Dedifferentiated amniotic fluid mesenchymal stem cell (primary cell): ENCODE measurements at regions not wholly inside any gene's neighbourhood (a gene's known extent, or its start where the extent isn't known, plus 50 kb on each side); places are given as distances from the start of the nearest gene placed in this dataset.

Experiments
- DNase-seq: peaks from one replicate; pipeline ENCODE4 v3.0.0-alpha.2; 2016; ENCODE audit errors: extremely low spot score

DNA sequence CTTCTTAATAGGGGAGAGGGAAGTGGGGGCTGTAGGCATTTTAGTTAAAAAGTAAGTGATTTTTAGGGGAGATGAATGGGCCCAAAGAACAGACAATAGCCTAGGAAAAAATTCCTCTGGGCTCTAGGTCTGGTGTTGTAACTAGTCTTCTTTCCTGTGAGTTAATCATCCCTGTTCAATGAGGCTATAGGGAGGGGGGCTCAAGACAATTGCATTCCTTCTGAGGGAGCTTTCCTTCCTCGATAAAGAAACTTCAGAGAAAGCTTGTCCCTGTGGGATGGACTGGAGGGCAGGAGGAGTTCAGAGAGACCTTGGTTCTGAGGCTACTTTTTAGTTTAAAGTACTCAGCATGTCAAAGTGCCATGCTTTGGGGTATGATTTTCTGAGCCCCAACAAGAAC, 127.2 kb downstream of the BBS10 start:
- DNase-seq = no peak

DNA sequence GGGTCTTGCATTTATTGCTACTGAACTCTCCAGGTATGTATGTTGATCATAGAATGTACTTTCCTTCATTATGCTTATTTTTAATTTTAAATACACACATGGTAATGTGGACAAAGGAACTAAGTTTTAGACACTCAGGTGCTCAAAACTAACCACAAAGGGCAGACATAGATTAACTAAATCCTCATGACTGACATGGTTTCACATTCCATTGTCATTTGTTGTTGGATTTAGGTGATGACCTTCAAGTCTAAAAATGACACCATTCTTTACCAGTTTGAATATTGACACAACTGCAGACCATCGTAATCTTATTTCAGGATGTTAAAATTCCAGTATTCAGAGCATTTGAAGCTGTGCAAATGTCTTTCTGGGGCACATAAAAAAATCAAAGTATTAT, 128.4 kb downstream of the BBS10 start:
- no peak for DNase-seq

DNA sequence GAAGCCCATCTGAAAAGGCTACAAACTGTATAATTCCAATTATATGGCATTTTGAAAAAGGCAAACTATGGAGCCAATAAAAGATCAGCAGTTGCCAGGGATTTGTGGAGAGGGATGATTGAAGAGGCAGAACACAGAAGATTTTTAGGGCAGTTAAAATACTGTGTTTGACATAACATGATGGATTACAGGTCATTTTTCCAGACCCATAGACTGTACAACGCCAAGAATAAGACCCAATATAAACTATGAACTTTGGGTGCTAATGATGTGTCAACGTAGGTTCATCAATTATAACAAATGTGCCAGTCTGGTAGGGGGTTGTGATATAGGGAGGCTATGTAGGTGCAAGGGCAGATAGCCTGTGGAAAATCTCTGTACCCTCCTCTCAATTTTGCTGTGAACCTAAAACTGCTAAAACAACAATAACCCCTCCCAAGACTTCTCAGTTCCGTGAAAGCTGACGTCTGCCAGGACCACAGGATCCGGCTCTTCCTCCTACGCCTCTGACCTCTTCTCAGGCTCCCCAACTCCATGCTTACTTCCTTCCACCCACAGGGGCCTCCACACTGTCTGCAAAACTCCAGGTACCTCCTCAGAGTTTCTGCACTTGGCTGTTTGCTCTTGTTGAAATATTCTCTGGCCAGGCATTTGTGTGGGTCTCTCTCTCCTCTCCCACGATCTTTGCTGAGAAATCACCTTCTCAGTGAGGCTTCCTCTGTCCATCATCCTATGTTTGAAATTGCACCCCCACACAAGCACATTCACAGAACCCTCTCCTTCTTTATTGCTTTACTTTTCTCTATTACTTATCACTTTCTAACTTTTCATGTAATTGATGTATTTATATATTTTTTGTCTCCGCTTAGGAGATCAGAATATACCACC, 131.4 kb downstream of the BBS10 start:
- DNase-seq = no peak

DNA sequence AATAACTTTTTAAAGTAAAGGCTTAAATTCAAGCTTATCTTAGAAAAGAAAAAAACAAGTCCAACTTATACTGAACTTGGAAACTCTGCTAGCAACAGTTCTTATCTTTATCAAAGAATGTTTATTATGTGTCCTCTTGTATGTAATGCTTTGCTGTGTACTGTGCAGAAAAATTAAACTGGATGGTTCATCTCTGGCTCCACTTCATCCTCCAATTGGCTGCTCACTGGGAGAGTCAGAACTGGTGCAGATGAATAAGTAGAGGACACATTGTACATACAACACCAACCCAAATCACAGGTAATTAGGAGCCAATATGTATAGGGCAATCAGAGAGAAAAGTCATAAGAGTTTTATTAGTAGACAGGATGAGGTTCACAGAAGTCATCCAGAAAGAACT, 123.6 kb upstream of the NAP1L1 start:
- no peak for DNase-seq

DNA sequence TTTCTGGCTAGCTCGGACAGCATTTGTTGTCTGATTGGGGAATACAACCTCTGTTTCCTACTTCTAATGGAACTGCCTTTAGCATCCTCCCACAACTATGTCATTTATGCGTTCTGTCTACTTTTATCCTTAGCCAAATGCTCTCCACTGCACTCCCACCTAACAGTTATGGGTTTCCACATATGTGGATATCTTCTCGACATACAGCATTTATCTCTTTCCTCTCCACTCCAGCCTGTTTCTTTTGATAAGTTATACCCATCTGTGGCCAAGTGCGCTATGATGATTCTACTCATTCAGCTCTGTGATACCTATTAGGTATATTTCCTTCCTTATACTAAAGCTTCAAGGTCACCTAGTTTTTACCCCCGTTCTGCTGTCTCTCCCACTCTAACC, 122.2 kb upstream of the NAP1L1 start:
- DNase-seq = no peak

DNA sequence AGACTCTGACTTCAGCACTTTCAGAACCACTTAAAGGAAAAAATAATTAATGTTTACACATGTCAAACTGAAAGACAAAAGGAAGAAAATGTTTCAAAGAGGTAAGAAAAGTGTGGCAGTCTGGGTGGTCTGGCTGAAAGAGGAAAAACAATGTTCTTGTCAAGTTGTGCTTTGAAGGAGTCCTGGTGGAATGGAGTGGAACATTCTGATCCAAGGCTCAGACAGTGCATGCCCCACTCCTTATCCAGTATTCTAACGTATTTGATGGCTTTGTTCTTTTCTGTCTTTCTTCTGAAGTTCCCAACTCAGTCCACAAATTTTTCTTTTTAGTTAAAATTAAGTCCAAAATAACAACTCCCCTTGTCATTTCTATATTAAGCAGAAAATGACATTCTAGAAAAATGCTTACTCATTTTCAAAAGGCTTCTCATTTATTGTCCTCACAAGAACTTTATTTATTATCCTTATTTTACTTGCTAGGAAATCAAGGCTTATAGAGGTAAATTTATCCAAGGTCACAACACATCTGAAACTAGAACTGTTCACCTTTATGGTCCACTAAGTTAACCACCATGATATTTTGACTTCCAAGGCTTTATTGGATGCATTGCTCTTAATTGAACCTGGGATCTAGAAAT, 121.7 kb upstream of the NAP1L1 start:
- no peak for DNase-seq

DNA sequence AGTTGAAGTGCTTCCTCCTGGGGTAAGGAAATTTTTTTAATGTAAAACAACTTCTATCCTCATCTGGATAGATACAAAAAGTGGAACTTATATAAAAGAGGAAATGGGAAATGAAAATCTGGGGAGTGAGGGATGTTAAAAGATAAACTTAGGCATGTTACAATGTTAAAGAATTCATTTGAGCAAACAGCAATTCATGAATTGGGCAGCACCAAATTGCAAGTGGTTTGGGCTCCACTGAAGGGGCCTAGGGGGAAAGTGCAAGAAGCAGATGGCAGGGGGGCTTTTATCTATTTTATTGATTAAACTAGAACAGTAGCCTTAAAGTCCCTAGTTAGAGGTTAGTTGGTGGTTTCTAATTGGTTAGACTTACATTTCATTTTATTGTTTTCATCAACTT, 118.1 kb upstream of the NAP1L1 start:
- DNase-seq = no peak

DNA sequence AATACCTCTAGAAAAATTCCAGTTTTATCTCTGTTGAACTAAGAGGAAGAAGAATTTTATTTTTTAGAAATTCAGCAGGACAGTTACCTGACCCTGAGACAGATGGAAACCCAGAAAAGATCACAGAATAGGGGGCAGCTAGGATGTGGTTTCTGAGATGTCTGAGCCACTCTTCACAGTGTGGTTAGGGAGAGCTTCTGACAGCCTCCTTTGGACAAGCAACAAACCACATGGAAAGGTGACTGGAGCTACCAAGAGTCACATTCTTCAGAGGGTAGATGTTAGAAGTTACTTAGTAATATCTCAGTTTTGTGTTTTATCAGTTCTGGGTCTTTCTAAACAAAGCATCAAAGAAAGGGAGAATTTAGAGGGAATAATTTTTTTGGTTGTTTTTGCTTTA, 117.3 kb upstream of the NAP1L1 start:
- DNase-seq = no peak

DNA sequence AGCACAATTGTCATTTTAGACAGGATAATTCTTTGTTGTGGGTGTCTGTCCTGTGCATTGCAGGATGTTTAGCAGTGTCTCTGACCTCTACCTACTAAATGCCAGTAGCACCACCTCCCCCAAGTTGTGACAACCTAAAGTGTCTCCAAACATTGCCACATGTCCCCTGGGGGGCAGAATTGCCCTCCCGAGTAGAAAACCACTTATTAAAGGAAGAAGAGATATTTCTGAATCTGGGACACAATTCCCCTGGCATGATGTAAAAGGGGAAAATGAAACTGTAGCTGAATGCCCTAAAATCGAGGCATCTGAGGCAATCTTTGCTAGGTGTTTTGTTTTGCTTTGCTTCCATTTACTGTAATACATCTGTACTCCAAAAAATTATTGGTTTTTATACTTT, 116.8 kb upstream of the NAP1L1 start:
- no peak for DNase-seq

DNA sequence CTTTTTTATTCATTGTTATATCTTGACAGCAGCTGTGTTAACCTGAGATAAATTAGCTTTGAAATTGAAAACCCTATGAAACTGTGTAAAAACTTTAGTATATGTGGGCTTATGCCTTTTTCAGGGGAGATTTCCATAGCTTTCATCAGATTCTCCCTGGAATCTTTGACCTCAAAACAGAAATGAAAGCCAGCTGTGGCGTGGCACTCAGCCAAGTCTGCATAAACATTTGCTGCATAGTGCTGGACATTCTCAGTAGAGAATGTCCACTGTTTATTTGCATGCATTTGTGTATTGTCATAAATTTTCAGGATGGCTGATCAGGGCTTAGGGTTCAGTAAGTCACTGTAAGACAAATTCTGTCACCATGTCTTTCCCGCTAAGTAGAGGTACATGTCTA, 115.3 kb upstream of the NAP1L1 start:
- no peak for DNase-seq

DNA sequence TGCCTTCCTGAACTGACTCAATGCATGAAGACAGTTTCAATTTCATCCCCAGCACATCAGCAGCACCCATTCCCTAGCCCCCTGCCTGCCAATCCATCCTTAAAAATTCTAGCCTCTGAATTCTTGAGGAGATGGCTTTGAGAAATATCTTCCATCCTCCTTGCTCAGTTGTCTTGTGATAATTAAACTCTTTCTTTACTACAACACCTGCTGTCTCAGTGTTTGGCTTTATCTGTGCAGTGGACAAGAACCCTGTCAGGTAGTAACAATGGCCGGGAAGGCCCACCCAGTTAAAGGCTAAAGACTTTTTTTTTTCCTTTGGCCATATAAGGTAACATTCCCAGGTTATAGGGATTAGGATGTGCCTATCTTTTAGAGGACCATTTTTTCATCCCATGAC, 114.4 kb upstream of the NAP1L1 start:
- DNase-seq = no peak

DNA sequence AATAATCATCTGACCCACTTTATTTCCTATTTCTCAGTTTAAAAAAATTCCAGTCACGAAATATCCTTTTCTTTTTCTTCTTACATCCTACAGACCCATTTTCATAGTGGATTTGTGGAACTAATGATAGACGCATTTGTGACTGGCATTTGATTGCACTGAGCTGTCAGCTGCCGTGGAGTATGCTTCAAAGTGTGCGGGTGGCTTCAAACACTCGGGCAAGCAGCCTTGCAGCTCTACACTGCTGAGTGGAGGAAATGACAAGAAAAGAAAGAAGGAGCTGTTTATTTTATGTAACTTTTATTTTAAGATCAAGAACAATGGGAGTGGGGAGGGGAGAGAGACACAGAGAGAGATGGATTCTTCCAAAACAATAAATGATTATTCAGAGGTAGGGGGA, 112.8 kb upstream of the NAP1L1 start:
- no peak for DNase-seq

DNA sequence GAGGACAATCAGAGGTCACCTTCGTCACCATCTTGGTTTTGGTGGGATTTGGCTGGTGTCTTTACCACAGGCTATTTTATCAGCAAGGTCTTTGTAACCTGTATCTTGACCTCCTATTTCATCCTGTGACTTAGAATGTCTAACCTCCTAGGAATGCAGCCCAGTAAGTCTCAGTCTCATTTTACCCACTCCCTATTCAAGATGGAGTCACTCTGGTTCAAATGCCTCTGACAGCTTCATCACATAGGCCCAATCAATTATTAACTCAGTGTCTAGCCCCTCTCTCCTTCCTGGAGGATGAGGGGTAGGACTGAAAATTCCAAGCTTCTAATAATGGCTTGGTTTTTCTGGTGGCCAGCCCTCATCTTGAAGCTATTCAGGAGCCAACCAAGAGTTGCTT, 111.4 kb upstream of the NAP1L1 start:
- no peak for DNase-seq

DNA sequence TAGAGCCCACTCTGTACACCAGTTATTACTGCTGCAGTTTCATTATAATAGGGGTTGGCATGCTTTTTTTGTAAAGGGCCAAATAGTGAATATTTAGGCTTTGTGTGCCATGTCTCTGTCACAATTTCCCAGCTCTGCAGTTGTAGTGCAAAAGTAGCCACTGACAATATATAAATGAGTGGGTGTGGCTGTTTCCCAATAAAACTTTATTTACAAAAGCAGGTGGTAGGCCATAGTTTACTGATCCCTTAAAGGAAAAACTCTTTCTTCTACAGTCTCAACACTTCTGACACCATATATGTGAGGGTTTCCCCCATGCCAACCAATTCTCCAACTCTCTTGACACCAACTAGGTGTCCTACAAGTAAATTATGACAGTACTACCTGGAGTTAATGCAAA, 110.2 kb upstream of the NAP1L1 start:
- no peak for DNase-seq

DNA sequence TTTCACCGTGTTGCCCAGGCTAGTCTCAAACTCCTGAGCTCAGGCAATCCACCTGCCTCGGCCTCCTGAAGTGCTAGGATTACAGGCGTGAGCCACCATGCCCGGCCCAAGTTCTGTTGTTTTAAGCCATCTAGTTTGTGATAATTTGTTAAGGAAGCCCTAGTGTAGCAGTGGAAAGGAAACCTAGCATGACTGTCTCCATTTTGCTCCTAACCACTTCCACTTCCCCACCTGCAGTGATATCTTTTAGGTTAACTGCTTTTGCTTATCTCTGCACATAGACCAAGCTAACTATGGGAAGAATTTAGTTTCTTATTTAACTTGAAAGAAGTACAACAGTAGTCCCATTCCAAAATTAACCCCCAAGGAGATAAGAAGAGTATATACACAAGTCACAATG, 109.5 kb upstream of the NAP1L1 start:
- DNase-seq = no peak

DNA sequence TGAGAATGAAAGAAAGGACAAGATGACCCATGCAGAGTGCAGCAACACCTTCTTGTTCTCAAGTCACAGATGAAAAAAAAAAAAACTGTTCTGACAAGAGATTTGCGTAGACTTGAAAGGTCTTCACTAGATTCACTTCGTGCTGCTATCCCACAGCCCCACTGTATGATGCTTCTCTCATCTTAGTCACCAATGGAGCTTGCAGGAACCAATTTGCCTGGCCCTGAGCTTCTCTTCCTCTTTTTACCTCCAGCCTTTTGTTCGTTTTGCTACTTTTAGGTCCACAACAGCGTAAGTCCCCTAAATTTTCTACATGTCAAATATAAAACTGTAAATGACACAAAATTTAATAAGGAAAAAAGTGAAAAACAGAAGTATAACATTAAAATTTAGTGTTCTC, 107.9 kb upstream of the NAP1L1 start:
- DNase-seq = no peak

DNA sequence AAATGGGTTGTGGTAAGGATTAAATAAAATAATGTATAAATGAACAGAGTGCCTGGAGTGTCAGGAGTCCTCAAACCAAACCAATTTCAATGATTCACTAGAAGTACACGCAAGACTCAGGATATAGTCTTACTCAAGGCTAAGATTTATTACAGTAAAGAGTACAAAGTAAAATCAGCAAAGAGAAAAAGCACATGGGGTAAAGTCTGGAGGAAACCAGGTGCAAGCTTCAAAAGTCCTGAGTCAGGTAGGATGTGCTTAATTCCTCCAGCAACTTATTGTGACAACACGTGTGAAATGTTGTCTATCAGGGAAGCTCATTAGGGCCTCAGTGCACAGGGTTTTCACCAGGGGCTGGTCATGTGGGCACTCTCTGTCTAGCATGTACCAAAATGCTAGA, 105.8 kb upstream of the NAP1L1 start:
- no peak for DNase-seq

DNA sequence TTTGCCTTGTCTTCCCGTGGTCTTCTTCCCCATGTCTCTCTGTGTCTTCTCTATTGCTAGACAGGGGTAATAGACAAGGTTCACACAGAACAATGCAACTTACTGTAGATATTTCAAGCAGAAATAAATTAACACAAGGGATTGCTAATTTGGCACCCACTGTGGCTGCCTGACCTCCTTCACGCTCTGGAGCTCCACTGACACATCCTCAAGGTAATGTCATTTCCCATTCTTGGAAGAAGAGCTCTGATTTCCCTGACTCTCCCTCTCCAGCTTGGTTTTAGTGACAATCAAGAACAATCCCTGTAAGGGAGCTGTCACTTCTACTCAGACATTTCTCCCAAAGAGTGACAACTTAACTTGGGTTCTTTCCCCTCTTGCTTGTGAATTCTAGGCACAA, 105.4 kb upstream of the NAP1L1 start:
- no peak for DNase-seq

DNA sequence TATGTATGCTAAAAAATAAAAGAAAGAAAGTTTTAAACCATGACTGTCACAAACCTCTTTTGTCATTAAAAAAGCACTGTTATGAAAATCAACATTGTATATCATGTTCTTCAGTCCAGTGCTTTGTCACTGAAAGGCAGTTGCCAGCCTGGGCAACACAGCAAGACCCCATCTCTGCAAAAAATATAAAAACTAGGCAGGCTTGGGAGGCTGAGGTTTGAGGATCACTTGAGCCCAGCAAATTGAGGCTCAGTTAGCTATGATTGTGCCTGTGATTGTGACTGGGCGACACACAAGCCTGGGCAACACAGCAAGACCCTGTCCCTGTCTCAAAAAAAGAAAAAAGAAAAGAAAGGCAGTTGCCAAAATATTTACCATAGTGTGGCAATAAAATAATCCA, 102.7 kb upstream of the NAP1L1 start:
- no peak for DNase-seq

DNA sequence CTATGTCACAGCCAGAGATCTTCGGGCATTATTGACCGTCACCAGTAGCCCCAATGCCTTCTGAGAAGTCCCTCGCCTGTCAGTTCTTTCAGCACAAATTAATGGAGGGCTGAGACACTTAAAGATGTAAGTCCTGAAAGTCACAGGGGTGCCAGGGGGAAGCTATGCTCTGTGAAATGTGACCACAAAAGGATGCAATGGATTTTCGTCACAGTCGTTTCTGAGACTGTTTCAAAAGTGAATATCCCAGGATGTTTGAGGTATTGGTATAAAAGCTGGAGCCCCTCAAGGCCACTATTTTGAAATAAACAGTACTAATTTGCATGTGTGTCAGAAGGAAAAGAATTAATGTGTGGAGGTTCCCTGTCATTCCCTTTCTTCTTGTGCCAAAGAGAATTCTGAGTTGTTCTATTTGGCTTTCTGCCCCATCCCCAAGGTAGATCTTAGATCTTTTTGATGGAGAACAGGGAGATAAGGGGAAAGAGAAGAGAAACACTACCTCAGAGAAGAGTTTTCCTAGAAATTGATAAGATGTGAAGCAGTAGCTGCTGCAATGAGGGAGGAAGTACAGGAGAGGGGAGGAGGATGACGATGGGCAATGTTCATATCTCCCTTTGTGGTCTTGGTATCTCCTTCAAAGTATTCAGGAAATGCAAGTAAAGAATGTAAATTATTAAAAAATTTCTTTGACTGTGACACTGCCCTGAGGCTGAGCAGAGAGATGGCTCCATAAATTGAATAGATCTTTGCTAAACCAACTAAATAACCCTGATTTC, 101.8 kb upstream of the NAP1L1 start:
- no peak for DNase-seq

DNA sequence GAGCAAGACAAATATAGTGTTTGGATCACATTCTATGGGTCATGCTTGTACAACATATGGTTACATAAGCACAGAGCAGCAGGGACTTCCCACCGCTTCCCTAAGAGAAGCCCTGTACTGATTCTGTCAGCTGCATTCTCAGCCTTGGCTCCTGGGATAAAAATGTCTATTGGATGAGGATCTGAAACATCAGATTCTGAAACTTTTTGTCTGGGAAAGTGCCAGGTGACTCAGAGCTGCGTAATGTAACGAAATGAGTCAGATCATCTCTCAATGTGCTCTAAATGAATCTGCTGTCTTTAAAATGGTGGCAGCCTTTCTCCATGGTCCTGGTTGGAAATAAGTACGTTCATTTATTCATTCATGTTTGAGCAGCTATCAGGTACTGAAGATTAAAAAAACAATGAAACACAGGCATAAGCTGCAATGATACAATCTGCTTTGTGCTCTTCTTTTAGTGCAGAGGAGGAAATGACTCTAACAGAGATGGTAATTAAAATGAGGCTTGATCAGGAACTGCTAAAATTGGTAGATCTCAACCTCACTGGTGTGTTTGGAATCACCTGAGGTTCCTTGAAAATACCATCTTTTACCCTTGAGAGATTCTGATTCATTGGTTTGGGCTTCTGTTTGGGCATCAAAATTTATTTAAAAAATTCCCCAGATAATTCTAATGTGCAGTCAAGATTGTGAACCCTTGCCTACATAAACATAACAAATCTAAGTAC, 99.1 kb upstream of the NAP1L1 start:
- peak; percentile 97 for DNase-seq
